ENCODE measurements at regions not wholly inside any gene's neighbourhood (a gene's known extent, or its start where the extent isn't known, plus 50 kb on each side); places are given as distances from the start of the nearest gene placed in this dataset.
"Not testable (repeated sequence)": the region's sequence is repeated elsewhere in the genome, so short reads cannot be mapped to it uniquely, and the experiment has no call there.

DNA sequence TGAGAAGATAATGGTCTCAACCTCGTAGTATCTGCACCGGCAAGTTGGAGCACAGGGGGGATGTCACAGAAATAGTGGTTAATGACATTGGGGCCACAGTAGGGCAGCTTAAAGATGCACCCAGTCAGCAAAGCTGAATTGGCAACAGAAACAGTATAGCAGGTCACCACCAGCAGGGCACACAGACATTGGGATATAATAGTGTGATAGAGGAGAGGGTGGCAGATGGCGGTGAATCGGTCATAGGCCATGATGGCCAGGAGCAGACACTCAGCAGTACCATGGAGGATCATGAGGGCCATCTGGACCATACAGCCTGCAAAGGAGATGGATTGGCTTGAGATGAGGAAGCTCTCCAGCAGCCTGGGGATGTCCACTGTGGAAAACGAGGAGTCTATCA lies 106.0 kb upstream of the OR9Q1 start:
- no peak for DNase-seq (ENCODE audit: low spot score)

DNA sequence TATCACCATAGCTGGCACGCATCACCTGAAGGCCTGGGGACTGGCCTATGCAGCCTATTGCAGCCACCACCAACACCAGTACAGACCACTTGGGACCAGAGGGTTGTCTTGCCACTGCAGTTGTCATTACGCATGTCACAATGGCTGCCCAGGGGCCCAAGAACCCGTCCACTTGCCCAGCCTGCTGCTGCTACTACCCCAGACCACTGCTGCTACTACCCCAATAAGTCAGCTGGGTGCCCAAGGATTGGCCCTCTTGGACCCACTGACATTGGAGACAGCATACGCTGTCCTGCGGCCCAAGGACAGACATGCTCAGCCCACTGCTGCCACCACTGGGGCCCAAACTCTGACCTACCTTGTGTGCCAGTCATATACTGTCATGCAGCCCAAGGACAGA lies 102.7 kb upstream of the OR9Q1 start:
- DNase-seq (ENCODE audit: low spot score), result no peak

DNA sequence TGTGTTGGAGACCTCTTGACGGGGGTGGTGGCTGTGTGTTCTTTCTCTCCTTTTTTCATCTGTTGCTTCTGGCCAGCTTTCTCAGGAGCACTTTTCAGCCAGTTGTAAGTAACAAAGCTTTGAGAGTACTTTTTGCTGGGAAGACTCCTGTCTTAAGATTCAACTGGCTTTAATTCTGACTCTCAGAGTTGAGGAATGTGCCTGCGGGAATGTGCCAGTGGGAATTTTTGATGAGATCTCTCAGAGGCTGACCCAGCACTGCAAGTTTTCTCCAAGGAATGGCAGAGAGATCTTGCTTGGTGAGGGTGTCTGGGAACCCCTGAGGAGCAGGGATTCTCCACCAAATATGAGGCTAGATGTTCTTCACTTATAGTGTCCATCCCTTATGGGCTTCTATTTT lies 91.6 kb upstream of the OR9Q1 start:
- no peak for DNase-seq (ENCODE audit: low spot score)

DNA sequence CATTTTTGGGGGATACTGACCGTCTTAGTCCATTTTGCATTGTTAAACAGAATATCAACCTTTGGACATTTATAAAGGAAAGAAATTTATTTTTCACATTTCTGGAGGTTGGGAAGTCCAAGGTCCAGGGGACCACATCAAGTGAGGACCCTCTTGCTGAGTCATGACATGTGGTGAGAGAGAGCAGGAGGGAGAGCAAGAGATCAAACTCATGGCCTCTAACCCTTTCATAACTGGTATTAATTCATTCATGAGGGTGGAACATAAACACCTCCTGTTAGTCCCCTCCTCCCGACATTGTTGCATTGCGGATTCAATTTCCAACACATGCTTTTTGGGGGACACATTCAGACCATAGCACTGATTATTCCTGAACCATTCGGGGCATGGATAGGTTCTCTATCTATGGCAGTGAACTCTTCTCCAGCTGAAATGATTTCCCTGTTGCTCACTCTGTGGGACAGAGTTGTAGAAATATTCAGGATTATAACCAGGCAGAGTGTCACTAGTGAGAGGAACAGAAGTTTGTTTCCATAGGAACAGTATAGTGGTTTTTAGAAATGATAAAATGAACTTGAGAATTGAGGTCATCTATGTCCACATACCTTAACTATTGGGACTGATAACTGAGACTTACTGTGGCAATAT lies 88.2 kb upstream of the OR9Q1 start:
- no peak for DNase-seq (ENCODE audit: low spot score)

DNA sequence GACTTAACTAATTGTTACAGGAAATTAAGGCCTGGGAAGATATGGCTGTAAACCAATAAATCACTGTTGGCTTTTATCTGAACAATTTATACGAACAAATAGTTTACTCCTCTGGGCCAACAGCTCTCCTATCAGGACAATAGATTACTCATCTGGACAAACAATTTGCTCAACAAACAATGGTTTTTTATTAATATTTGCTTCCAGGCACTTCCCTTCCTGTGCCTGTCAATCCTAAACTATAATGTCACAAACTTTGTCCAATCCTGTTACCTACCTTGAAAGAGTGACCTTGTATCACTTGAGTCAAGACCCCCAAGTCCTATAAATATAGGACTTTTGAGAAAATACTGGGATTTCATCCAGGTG lies 87.6 kb upstream of the OR9Q1 start:
- DNase-seq (ENCODE audit: low spot score), result no peak

DNA sequence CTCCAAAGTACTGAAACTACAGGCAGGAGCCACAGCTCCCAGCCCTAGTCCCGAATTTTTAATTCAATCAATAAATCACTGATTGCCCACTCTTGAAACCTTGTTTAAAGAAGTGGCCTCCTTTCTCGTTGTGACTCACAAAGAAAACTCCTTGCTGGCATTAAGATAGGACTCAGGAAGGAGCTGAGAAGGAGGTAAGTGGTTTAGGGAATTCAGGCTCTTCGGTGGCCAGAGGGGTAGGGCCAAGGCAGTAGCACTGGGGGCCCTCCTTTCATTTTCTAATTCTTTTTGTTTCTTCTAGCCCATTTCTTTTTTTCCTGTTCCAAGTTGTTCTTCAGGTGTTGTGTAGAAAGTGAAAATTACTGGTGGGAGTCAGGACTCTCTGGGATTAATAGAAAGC lies 86.2 kb upstream of the OR9Q1 start:
- DNase-seq (ENCODE audit: low spot score), result no peak

DNA sequence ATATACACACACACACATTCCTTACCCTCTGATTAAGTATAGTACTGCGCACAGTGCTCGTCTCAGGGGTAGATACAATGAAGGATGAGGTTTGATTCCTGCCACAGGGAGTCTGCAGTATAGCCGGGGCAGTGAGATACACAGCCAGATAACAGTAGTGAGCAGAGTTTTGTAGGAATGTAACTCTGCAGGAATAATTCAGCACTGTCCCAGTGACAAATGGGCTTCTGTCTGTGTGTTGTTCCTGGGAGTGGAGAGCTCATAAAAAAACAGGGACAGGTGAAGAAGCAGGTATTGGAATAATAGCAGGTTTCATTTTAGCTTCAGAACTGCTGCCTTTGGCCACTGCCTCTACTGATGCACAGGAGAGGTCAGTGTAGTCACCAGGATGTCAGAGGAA lies 85.3 kb upstream of the OR9Q1 start:
- DNase-seq (ENCODE audit: low spot score), result no peak

DNA sequence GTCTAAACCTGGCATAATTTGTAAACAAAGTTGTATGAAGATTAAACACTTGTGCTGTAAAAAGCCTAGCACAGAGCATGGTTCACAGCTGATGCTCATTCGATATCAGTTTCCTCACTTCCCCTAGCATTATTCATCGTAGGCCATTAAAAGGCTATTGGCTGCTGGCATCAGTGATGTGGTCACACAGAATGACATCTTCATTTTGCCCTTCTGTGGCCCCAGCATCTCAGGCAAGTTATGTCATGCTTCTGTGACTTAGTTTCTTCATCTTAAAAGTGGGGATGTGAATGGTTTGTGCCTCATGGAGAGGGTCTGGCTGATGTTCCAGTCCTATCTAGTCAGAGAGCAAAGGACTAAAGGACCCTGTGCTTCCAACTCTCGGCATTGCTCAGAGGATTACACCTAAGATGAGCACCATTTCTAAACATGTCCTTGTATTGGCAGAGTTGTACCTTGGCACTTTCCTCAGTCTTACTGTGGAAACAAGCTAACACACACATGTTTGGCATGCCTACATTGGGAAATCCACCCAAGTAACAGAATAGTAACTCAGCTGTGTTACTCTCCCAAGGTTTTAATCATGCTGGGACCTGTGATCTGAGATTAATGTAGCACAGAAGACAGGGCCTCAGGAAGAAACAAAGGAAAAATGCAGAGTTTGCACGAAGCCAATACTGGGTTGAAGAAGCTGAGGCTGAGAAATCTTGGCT lies 83.5 kb upstream of the OR9Q1 start:
- DNase-seq (ENCODE audit: low spot score), result no peak

DNA sequence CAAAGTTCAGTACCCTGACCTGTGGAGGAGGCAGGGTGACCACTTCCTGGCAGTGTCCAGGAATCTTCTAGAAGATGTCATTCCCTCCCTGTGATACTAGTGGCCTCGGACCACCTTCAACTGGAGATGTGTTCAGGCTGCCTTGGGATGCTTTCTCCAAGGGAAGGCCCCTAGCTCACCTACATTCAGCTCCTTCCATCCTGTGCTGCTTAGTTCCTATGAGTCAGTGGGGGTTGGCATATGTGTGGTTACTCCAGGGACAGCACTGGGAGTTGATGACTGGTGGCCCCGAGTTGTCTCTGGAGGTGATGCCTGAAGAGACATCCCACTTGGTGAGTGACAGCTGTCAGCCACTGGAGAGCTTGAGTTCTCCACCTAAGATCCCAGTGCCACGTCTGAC lies 81.8 kb upstream of the OR9Q1 start:
- DNase-seq (ENCODE audit: low spot score), result no peak

DNA sequence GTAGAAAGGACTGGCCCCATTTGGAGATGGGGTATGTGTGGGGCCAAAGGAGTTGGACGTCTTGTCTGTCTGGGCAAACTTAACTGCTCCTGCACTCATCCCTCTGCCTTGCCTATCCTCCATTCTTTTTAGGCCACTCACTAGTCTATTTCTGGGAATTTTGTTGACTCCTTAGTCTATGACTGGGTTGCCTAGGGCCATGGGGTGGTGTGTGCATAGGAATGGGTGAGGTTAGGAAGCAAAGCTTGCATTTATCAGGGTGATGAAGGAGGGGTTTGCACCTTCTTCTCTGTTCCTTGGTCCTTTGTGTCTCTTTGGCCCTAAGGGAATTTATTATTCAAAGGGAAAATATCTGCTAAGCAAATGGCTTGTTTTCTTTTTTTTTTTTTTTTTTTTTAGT lies 80.9 kb upstream of the OR9Q1 start:
- DNase-seq (ENCODE audit: low spot score), result no peak

DNA sequence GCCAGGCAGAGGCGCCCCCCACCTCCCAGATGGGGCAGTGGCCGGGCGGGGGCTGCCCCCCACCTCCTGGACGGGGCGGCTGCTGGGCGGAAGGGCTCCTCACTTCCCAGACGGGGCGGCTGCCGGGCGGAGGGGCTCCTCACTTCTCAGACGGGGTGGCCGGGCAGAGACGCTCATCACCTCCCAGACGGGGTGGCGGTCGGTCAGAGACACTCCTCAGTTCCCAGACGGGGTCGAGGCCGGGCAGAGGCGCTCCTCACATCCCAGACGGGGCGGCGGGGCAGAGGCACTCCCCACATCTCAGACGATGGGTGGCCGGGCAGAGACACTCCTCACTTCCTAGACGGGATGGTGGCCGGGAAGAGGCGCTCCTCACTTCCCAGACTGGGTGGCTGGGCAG lies 79.9 kb upstream of the OR9Q1 start:
- not testable (repeated sequence) for DNase-seq (ENCODE audit: low spot score)

DNA sequence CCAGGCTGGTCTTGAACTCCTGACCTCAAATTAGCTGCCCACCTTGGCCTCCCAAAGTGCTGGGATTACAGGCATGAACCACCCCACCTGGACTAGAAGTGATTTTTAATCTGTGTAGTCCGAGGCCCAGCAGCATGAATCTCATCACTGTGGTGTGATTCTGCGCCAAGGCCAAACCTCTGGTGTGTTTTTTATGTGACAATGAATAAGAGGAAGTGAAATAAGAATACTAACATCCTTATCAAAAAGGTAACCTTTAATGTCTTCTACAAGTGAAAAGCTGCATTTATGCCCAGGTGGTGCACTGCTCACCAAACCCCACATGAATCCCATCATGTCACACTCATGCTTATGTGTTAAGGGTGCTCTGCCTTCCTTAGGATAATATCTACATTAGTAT lies 77.1 kb upstream of the OR9Q1 start:
- no peak for DNase-seq (ENCODE audit: low spot score)

DNA sequence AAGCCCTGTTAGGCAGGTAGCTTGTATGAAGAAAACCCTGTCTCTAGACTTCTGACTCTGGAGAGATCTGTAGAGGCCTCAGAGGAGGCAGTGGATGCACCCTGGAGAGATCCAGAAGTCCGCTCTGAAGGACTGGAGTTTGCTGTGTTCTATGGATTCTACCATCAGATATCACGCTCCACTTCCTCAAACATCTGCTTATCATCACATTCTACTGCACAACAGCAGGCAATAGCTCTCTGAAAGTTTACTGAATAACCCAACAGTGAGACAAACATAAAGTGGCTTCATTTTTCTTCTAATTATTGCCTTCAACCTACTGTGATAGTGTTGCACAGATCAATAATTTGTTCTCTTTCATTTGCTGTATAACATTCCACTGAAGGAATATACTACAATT lies 59.0 kb upstream of the OR9Q1 start:
- DNase-seq (ENCODE audit: low spot score), result no peak

DNA sequence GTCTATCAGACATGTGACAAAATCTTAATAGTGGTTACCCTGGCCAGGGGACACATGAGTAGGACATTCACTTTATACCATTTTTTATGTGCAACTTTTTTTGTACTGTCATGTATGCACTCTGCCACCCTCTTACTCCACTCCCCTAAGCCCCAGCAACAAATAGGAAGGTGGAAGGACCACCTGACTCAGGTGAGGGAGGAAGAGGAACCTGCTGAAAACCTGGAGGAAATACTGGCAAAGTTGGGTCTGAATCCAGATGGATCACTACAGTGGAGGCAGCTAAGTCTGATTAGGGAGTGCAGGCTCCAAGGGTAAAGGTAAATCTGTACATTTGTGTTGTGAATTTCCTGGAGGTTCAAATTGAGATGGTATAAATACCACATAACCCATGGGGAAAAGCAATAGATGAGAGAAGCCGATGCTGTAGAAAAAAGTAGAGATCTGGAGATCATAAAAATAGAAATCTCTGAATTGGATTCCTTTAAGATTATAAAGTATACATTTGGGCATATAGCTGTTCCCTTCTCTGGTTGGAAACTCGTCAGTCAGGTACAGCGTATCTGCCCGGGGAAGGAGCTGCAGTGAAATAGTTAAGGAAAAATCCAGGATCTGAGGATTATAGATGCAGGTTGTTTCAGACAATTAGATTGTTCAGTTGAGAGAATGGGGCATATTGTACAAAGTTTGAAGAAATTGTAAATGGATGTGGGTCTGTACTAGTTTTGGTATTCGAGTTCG lies 52.2 kb upstream of the OR9Q1 start:
- no peak for DNase-seq (ENCODE audit: low spot score)

DNA sequence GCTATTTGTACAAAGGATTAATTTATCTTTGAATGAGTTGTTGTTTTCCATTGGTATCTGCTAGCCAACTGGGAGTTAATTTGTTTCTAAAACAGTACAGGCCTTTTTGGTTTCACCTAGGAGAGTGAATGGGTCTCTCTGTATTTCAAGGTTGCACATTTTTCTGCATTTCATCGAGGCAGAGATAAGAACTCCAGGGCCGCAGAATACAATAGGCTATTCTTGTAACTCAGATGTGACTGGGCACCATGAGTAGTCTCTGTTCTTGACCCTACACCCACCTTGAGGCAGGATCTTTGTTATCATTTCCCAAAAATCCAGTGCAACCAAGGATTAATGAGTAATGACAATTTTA lies 51.7 kb upstream of the OR9Q1 start:
- DNase-seq (ENCODE audit: low spot score), result no peak
